EH (cell line): ENCODE measurements at regions not wholly inside any gene's neighbourhood (a gene's known extent, or its start where the extent isn't known, plus 50 kb on each side); places are given as distances from the start of the nearest gene placed in this dataset.

Experiments
- DNase-seq: peaks from one replicate; pipeline ENCODE4 v3.0.0-alpha.2; 2015; ENCODE audit warnings: low read depth

DNA sequence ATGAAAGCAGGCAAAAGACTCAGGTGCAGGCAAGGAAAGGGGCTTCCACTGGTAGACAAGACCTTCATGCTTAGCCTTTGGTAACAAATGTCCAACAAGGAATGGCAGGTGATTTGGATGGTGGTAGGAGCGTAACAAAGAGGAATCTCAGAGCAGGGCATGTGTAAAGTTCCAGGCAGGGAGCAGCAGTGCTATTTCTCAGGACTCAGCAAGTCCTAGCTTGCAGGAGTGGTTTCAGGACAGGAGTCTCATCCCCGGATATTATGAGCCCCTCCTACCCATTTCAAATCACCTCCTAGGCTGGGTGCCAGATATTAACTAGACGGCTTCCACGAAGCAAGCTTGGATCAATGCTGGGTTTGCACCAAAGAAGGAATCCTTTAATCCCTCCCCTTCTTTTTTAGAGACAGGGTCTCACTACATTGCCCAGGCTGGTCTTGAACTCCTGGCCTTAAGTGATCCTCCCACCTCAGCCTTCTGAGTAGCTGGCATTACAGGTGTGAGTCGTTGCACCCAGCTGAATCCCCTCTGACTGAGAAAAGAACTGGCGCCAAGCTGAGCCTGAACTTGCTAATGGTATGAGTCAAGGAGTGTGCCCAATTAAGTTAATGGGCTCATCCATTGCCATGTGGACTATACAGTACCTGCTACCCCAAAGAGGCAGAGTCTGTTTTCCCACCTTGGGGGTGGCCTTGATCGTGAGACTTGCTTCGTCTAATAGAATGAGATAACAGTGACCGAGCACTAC lies 190.3 kb downstream of the ARL4C start:
- no peak for DNase-seq

DNA sequence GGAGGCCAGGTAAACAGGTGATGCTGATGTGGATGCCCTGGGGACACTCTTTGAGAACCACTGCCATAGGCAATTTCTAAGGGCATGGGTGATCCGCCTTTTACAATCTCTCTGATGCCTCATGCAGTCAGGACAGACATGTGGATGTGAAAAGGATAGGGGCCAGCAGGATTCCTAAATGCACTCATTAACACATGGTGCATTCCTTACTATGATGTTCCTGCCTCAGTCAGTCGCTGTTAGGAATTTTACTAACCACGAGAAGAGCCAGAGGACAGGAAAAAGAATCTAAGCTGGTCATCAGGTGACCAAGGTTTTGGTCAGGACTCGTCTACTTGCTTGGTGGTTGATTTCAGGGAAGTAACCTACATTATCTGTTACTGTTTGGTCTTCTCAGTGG lies 191.0 kb downstream of the ARL4C start:
- peak; percentile 45 for DNase-seq

DNA sequence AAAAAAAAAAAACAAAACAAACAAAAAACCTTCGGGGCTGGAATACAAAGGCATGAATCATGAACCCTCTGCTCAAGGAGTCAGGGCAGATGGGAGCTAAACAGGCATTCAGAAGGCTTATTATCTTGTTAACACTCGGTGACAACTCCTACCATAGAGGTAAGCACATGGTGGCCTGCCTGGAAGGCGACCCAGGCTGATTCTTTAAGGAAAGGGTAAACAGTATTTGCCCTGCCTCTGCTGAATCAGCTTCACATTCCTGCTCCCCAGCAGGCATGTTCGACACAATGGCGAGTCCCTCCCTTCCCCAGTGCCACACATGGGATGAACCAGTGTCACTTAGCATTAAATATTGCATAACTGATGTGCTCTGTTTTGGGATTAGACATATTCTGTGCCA lies 191.9 kb downstream of the ARL4C start:
- DNase-seq = peak; percentile 46

DNA sequence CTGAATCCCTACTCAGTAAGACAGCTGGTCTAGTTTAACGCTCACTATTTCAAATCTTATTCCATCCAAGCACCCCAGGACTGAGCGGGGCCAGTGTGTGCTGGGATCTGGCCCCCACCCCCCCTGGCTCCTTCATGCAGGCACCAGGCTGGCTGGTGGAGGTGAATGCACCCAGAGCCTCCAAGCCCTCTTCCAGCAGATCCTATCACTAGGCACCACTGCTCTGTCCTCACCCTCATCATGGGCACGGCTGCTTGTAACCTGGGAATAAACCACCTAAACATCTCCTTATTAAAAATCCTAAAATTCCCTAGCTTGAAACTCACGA lies 194.3 kb downstream of the ARL4C start:
- DNase-seq = no peak

DNA sequence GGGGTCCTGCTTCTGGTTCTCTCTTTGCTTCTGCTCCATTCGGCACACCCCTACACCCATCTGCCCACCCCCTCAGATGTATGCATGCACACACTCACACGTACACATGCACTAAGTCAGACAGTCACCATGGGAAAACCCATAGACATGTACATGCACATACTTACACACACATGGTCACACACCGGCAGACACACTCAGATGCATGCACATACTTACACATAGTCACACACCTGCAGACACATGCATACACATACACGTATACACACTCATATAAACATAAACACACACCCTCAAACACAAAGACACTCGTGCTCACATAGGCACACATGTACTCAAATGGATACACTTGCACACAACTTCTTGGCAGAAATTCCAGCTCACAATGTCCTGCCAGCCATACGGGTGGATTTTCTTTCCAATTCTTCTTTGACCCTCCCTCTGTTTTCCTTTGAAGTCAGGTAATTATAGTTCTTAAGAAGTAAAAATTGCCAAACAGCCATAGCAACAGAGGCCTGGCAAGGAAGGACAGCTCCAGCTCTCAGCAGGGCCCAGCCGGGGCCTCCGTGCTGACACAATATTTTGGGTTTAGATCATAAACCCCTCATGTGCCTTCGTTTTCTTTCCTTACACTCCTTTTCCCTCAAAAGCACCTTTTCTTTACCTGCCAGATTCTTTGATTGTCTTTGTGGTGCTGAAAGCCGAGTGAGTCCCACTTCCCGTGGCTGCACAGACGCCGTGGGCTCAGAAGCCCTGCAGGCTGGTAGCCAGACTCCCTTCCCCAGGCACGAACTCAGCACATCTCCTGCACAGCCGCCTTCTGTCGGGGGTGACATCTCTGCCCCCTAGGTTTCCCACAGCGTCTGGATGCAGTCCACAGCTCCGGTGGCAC lies 195.7 kb downstream of the ARL4C start:
- DNase-seq = no peak

DNA sequence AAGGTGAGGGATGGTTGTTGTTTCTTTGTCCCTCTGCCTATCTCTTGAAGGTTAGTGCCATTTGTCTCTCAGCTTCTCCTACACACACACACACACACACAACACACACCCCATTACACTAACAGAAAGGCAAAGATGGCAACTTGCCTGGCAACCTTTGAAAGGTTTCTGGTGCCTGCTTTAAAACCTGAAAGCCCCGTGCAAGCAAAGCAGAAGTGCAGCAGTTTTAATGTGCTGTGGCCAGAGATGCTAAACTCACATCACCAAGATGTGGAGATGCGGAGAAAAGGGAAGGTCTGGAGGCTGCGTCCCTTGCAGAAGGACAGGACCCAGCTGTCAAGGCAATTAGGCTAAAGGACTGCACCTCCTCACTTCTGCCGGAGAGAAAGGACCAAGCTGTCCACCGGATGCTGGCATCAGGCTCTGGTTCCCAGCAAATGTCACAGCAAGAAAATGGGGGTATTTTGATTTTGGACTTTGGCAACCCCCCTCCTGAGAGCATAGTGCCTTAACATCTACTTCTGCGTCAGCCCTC lies 196.4 kb downstream of the ARL4C start:
- DNase-seq = no peak

DNA sequence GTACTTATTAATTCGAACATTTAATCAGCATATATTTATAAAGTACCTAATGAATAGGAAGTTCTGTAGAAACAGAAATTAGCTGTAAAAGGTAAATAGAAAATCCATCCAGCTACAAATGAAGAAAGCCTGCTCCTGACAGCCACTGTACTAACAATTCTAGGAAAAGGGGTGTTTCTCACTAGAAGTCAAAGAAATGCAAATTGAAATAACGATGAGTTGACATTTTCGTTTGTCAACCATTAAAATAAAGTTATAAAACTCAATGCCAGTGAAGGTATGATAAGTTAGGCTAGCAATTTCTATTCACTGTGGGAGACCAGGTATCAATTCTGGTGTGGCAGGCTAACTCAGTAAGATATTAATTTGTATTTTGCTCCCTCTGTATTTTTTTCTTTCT lies 198.0 kb downstream of the ARL4C start:
- no peak for DNase-seq

DNA sequence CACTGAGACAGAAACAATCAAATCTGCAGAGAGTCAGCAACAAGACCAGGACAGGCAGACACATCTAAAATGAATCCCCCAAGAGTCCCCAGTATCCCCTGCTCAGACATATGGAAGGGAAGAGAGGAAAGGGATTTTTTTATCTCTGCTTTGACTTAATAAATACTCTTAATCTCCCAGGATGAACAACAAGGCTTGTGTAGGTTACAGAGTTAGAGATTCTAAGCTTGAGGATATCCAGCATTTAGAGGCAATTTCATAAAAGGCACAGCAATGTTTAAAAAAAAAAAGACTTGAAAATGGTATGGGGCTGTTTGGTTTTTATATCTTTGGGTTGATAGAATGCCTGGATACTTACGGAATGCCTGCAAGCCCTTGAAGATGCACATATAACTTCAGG lies 199.9 kb downstream of the ARL4C start:
- no peak for DNase-seq

DNA sequence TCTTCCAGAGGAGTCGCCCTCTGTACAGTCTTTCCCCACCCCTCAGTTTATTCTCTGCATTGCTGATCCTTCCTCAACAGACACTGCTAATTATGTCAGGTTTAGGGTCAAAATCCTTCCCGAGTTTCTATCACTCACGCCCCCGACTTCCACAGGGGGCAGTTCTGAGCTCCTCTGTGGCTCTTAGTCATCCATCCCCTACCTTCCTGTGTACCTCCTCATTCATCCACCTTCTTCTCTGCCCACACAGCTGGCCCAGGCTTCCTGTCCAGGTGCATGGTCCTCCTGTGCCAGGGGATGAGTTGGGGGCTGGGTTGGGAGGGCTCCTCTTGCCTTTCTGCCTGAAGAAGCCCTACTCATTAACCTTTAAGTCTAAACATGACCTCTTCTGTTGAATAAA lies 202.9 kb downstream of the ARL4C start:
- DNase-seq = no peak

DNA sequence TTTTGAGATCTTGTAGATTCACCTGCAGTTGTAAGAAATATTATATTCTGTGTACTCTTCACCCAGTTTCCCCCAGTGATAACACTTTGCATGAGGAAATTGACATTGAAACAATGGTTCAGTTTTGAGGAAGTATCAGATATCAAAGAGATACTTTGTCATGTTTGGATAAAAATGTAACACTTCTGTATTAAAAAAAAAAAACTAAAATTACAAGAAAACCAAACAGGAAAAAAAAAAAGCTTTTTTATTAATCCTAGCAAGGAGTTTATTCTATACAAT lies 204.0 kb downstream of the ARL4C start:
- no peak for DNase-seq

DNA sequence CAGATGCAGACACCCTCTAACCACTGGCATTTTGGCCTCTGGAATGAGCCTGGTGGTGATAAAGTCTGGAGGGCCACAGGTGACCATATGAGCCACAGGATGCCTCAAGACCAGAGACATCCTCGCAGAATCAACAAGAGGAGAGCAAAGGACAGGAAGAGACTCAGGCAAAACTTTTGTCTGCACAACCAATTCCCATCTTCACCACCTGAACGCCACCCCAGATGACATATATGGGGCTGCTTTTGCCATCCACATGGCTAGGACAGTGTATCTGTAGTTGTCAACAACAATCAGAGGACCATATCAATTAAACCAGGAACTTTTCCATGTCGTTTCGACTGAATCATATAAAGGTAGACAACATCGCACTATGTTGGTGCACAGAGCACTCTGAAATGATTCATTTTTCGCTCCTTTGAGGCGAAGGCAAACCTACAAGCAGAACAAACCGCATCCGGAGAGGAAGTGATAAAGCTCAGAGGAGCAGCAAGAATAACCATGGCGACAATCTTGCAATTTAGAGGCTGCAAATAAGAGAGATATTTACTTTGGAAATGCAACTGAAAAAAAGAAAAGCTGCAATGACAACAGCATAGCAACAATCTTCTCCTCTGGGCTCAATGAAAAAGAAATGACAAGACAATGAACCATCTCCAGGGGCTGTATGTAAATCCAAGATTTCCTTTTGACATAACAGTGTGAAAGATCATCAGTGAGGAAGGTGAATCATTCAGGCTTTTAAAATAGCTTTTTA lies 204.5 kb downstream of the ARL4C start:
- no peak for DNase-seq

DNA sequence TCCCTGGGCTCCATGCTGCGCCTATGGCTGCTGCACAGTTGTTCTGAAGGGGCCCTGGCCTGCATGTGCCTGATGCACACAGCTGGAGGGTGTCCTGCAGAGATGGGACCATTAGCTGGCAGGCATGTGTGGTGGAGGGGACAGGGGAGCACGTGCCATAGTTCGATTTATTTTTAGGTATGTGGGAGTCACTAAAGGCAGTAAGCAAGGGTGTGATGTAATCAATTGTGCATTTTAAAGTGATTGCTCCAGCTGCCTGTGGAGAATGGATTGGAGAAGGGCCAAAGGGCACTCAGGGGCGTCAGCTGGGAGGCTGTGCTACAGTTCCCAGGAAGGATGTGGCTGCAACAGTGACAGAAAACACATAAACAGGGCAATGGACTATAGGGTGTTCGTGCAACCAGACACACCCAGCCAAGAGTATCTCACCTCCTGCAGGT lies 205.1 kb downstream of the ARL4C start:
- peak; percentile 67 for DNase-seq

DNA sequence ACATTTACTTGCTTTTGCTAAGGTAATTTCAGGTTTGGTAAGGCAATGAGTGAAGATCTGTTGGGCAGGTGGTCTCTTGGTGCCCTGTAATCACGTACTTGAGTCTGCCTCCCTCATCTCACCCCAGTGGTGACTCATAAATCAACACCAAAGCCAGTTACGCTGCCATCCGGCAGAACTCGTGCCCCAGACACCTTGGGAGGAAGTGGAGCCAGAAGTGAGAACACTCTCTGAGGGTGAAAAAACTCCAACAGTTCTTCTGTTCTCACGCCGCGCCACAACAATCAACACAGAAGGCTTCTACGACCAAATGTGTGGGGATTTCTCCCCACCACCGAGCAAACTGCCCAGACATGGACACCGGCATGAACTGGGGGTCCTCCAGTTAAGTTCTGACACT lies 206.2 kb downstream of the ARL4C start:
- peak; percentile 5 for DNase-seq

DNA sequence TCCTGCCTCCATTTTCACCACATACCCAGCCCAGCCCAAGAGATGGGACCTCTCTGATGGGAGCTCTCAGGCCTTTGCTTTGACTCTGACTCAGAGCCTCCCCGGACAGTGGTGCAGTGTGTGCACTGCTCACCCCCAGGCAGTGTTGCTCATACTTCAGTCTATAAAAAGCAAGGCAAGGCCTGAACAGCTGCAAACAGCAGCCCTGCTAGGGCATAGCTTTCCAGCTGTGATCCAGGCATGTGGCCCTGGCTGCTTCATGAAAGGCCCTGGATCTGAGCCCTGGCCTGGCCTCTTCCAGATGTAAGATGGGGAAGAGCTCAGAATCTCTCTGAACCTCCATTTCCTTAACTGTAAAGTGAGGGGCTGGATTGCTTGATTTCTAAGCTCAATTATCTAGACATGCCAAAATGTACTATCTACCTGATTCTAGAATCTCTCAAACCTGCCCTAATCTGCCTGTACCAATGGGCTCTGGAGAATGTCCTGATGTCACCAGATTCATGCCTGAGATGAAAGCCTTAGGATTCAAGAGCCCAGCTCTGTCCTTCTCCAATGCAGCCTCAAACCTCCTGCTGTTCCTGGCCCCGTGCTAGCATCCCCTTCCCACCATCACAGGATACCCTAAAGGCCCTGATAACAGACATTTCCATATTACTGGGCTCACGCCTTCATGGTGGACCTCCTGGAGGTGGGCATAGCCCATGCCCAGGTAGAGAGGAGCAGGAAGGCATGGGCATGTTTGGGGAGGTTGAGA lies 206.9 kb downstream of the ARL4C start:
- DNase-seq = peak; percentile 87

DNA sequence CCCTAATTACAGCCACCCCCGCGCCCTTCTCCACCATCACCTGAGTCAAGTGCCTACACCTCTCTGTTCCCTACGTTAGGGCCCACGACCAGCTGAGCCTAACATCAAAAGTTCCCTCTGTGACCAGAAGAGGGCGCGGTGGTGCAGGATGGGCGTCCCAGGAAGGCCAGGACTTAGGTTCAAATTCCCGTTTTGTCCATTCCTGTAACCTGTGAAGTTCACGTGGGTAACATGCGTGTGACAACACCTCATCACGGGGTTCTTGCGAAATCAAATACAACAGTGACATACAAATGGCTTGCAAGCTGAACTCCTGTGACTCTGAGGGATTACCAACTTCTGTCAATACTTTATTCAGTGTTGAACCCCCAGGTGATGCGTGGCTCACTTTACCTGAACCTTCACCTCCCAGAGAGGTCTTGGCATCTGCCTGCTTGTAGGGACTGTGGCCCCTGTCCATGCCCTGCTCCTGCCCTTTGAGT lies 207.9 kb downstream of the ARL4C start:
- peak; percentile 45 for DNase-seq

DNA sequence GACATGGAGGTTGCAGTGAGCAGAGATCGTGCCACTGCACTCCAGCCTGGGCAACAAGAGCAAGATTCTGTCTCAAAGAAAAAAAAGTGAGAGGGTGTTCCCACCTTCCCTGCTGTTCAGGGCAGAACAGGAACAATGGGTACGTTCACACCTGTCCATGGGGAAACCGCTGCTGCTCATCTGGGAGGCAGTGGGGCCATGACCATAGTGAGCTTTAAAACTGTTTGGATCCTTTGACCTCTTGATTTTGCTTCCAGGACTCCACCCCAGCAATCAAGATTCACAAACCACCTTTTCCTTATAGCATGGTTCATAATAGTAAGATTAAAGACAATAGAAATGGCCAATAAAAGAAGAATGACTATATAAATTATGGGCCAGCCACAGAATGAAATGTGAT lies 209.2 kb downstream of the ARL4C start:
- DNase-seq = no peak

DNA sequence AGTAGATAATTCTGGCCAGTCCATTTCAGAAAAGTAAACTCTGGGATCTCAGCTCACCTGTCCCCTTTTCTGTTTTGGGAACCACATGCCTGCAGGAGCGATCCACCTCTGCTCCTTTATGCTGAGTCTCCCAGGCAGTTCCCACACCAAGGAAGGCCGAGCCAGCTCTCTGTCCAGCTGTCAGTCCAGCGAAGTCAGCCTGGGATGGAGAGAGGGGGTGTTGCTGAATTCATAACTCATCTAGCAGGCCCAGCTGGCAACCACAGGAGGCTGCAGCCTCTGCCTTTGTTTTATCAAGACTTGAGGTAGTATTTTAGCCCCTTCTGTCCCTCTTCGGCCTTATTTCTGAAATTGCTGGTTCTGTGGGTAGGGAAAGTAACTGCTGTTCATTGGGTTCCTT lies 209.9 kb downstream of the ARL4C start:
- DNase-seq = peak; percentile 6

DNA sequence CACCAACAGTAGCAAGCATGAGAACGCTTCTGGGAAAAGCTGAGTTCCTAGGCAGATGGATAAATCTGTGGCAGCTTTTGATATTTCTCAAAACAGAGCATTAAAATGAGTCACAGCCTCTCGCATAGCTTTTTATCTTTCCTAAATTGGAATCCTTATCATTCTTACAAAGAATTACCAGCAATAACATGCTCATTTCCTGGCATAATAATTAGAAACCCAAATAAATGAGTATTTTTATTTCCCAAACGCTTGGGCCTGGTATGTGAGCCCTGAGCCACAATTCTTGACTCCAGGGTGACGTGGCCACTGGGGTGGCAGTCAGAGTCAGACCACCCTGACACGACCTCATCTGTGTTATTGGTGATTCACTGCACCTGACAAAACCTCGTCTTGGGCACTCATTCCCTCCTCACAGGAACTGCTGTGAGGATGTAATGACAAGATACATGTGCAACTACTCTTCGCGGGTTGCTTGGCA lies 210.7 kb downstream of the ARL4C start:
- peak; percentile 83 for DNase-seq

DNA sequence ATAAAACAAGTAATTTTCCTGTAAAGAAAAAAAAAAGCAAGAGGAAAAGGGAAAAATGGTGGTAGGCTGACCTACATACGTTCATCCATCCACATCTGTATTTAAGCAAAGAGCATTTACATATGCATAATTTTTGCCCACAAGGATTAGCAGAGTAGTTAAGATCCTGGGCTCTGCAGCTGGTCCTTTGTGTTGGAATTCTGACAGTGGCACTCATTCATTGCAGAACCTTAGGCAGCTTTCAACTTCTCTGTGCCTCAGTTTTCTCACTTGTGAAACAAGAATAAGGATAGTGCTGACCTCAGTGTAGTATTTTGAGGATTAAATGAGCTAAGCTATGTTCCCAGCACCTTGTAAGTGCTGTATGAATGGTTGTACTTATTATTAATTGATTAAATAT lies 211.3 kb downstream of the ARL4C start:
- peak; percentile 4 for DNase-seq

DNA sequence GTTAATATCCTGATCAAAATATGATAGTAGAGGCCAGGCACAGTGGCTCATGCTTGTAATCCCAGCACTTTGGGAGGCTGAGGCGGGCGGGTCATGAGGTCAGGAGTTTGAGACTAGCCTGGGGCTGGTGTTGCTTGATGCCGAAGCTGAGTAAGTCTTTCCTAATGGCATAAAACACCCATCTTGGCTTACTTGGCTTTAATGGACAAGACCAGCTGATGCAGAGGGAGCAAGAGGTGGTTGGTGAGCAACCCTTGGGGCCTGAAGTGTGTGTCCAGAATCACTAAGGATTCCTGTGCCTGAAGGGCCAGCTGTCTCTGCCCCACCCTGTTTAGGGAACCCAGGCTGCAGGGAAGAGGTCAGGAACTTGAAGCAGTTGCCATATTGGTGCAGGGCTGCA lies 217.2 kb downstream of the ARL4C start:
- peak; percentile 15 for DNase-seq

DNA sequence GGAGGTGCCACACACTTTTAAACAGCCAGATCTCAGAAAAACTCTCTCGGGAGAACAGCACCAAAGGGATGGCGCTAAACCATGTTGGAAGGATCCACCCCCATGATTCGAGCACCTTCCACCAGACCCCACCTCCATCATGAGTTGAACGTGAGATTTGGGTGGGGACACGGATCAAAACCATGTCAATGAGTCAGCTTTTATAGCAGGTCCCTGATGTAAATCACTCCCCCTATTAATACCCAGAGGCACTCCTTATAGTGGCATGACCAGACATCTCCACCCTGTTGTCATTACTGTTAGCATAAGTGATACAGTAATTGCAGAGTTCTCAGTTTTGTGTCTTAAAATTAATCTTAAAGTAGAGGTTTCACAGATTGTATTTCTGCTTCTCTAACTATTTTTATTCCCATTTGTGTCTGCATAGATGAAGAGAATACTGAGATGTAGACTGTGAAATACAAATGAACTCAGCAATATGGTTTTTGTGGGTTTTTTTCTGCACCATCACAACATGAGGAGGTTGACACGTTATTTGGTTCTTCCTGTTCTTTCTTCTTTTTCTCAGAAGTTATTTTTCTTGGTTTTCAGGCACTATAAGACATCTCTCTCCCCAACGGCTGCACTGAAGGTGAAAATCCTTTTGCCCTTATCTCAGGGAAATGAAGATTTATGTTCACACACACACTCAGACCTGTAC lies 218.2 kb downstream of the ARL4C start:
- DNase-seq = no peak
